Skin epidermis (tissue), 12 donors: ENCODE measurements at regions not wholly inside any gene's neighbourhood (a gene's known extent, or its start where the extent isn't known, plus 50 kb on each side); places are given as distances from the start of the nearest gene placed in this dataset.
"Not testable (repeated sequence)": the region's sequence is repeated elsewhere in the genome, so short reads cannot be mapped to it uniquely, and the experiment has no call there.

Experiments used
- H3K27ac ChIP-seq, 21 experiments: fragments of 200-600 bp; sonication (generic) in 11 of 21; one replicate each; pipeline ENCODE4 v1.5.0; 2020; ENCODE audit warnings: mild to moderate bottlenecking in 3 of 21, inconsistent platforms in 2 of 21, moderate library complexity in 2 of 21
- H3K4me3 ChIP-seq, 7 experiments: fragments of 200-600 bp; sonication (generic) in 2 of 7; one replicate each; pipeline ENCODE4 v1.5.0; 2020; ENCODE audit warnings: inconsistent platforms in 2 of 7, mild to moderate bottlenecking in 2 of 7, moderate library complexity in 1 of 7

- no peak overlapping the region for H3K27ac ChIP-seq
- H3K4me3 ChIP-seq, result no peak overlapping the region
Measured at GRCh38 chr5:62097361-62097760, 208.6 kb upstream of the KIF2A start.

GRCh38 chr5:62100201-62100600 lies 205.8 kb upstream of the KIF2A start:
- no peak overlapping the region for H3K4me3 ChIP-seq
- H3K27ac ChIP-seq, result no peak overlapping the region

- not testable (repeated sequence) for H3K27ac ChIP-seq, H3K4me3 ChIP-seq
Measured at GRCh38 chr5:62103863-62104262, 202.1 kb upstream of the KIF2A start.

GRCh38 chr5:62111428-62111827 lies 194.6 kb upstream of the KIF2A start:
- Histone ChIP-seq H3K4me3 (no peak overlapping the region), H3K27ac (no peak overlapping the region)

- H3K4me3 ChIP-seq, result no peak overlapping the region
- no peak overlapping the region for H3K27ac ChIP-seq
Measured at GRCh38 chr5:62112689-62113228, 193.2 kb upstream of the KIF2A start.

- H3K4me3 ChIP-seq, result no peak overlapping the region
- H3K27ac ChIP-seq, result no peak overlapping the region
Measured at GRCh38 chr5:62115014-62115413, 191.0 kb upstream of the KIF2A start.

GRCh38 chr5:62124266-62124665 lies 181.7 kb upstream of the KIF2A start:
- Histone ChIP-seq H3K27ac (no peak overlapping the region), H3K4me3 (no peak overlapping the region)

GRCh38 chr5:62126090-62126489 lies 179.9 kb upstream of the KIF2A start:
- Histone ChIP-seq H3K4me3 (no peak overlapping the region), H3K27ac (no peak overlapping the region)

GRCh38 chr5:62127098-62127736 lies 178.8 kb upstream of the KIF2A start:
- Histone ChIP-seq H3K27ac (no peak overlapping the region), H3K4me3 (no peak overlapping the region)

- no peak overlapping the region for H3K4me3 ChIP-seq
- H3K27ac ChIP-seq, result no peak overlapping the region
Measured at GRCh38 chr5:62130107-62130506, 175.9 kb upstream of the KIF2A start.

- H3K4me3 ChIP-seq, result no peak overlapping the region
- no peak overlapping the region for H3K27ac ChIP-seq
Measured at GRCh38 chr5:62132276-62132675, 173.7 kb upstream of the KIF2A start.

- H3K27ac ChIP-seq, result no peak overlapping the region
Measured at GRCh38 chr5:62133426-62133825, 172.6 kb upstream of the KIF2A start.

GRCh38 chr5:62134811-62135210 lies 171.2 kb upstream of the KIF2A start:
- Histone ChIP-seq H3K4me3 (no peak overlapping the region), H3K27ac (no peak overlapping the region)

More at GRCh38 chr5:62133426-62133825, 172.6 kb upstream of the KIF2A start:
- no peak overlapping the region for H3K4me3 ChIP-seq

- Histone ChIP-seq H3K4me3 (no peak overlapping the region), H3K27ac (no peak overlapping the region)
Measured at GRCh38 chr5:62137628-62138027, 168.4 kb upstream of the KIF2A start.

- Histone ChIP-seq H3K27ac (no peak overlapping the region), H3K4me3 (no peak overlapping the region)
Measured at GRCh38 chr5:62138607-62139006, 167.4 kb upstream of the KIF2A start.

GRCh38 chr5:62139741-62140140 lies 166.3 kb upstream of the KIF2A start:
- Histone ChIP-seq H3K27ac (no peak overlapping the region), H3K4me3 (no peak overlapping the region)

GRCh38 chr5:62142351-62142750 lies 163.7 kb upstream of the KIF2A start:
- H3K27ac ChIP-seq, result no peak overlapping the region
- H3K4me3 ChIP-seq, result no peak overlapping the region

- no peak overlapping the region for H3K27ac ChIP-seq
- H3K4me3 ChIP-seq, result no peak overlapping the region
Measured at GRCh38 chr5:62143268-62144229, 162.5 kb upstream of the KIF2A start.

GRCh38 chr5:62144401-62145022 lies 161.5 kb upstream of the KIF2A start:
- Histone ChIP-seq H3K27ac (no peak overlapping the region), H3K4me3 (no peak overlapping the region)

- Histone ChIP-seq H3K27ac (no peak overlapping the region), H3K4me3 (no peak overlapping the region)
Measured at GRCh38 chr5:62149879-62150278, 156.1 kb upstream of the KIF2A start.
